ENCODE measurements at regions not wholly inside any gene's neighbourhood (a gene's known extent, or its start where the extent isn't known, plus 50 kb on each side); places are given as distances from the start of the nearest gene placed in this dataset.

GRCh38 chr18:78900938-78901909, 78.4 kb upstream of the SALL3 start:
- Histone ChIP-seq H3K4me2 (ENCODE audit: extremely low read depth, insufficient read depth, low read length) (no peak overlapping the region), H3K9ac (ENCODE audit: insufficient read depth, low read length) (no peak overlapping the region), H3K27ac (ENCODE audit: insufficient read depth, low read length) (no peak overlapping the region), H3K79me2 (ENCODE audit: control insufficient read depth, insufficient read depth, low read length) (no peaks in the 10 kb centered on the region), H3K27me3 (ENCODE audit: control insufficient read depth, insufficient read depth, low read length) (no peaks in the 10 kb centered on the region), H4K20me1 (ENCODE audit: control insufficient read depth, extremely low read depth, insufficient read depth, low read length) (no peaks in the 10 kb centered on the region), H3K9me3 (ENCODE audit: control insufficient read depth, insufficient read depth, low read depth, low read length) (no peaks in the 10 kb centered on the region), H3K4me1 (ENCODE audit: control insufficient read depth, extremely low read depth, insufficient read depth, low read length) (no peaks in the 10 kb centered on the region), H3K36me3 (ENCODE audit: control insufficient read depth, insufficient read depth, low read length) (no peaks in the 10 kb centered on the region), H2AFZ (ENCODE audit: low read length) (no peak overlapping the region), H3K4me3 (replicated peaks in 1 of 4; ENCODE audit: control extremely low read depth in 1 of 4, insufficient read depth in 1 of 4, low read depth in 3 of 4, low read length in 4 of 4) (no peak overlapping the region)
- DNase-seq (ENCODE audit: low read depth in 2 of 2) = no peak
- TF ChIP-seq CTCF (conservative IDR thresholded peaks at IDR 0.05 in 1 of 2, IDR thresholded peaks at IDR 0.05 in 1 of 2; ENCODE audit: low read depth in 1 of 2, low read length in 2 of 2) = no peak
- TF ChIP-seq EZH2 (IDR thresholded peaks at IDR 0.05; ENCODE audit: low read length, missing control alignments) = no peak

GRCh38 chr18:78901923-78902794, 77.5 kb upstream of the SALL3 start:
- Histone ChIP-seq H4K20me1 (ENCODE audit: control insufficient read depth, extremely low read depth, insufficient read depth, low read length) (no peaks in the 10 kb centered on the region), H3K4me1 (ENCODE audit: control insufficient read depth, extremely low read depth, insufficient read depth, low read length) (no peaks in the 10 kb centered on the region), H3K4me3 (replicated peaks in 1 of 4; ENCODE audit: control extremely low read depth in 1 of 4, insufficient read depth in 1 of 4, low read depth in 3 of 4, low read length in 4 of 4) (no peak overlapping the region), H3K9ac (ENCODE audit: insufficient read depth, low read length) (no peak overlapping the region), H3K36me3 (ENCODE audit: control insufficient read depth, insufficient read depth, low read length) (no peaks in the 10 kb centered on the region), H3K4me2 (ENCODE audit: extremely low read depth, insufficient read depth, low read length) (no peak overlapping the region), H2AFZ (ENCODE audit: low read length) (no peak overlapping the region), H3K9me3 (ENCODE audit: control insufficient read depth, insufficient read depth, low read depth, low read length) (no peaks in the 10 kb centered on the region), H3K79me2 (ENCODE audit: control insufficient read depth, insufficient read depth, low read length) (no peaks in the 10 kb centered on the region), H3K27me3 (ENCODE audit: control insufficient read depth, insufficient read depth, low read length) (no peaks in the 10 kb centered on the region), H3K27ac (ENCODE audit: insufficient read depth, low read length) (no peak overlapping the region)
- TF ChIP-seq CTCF (conservative IDR thresholded peaks at IDR 0.05 in 1 of 2, IDR thresholded peaks at IDR 0.05 in 1 of 2; ENCODE audit: low read depth in 1 of 2, low read length in 2 of 2) (no peak), EZH2 (IDR thresholded peaks at IDR 0.05; ENCODE audit: low read length, missing control alignments) (no peak)
- no peak for DNase-seq (ENCODE audit: low read depth in 2 of 2)

- H3K27me3 ChIP-seq (ENCODE audit: control insufficient read depth, insufficient read depth, low read length) = no peaks in the 10 kb centered on the region
These were observed 76.7 kb upstream of the SALL3 start for GRCh38 chr18:78902795-78903435.

More at GRCh38 chr18:78902795-78903435, 76.7 kb upstream of the SALL3 start:
- Histone ChIP-seq H3K4me1 (ENCODE audit: control insufficient read depth, extremely low read depth, insufficient read depth, low read length) (no peaks in the 10 kb centered on the region), H3K4me2 (ENCODE audit: extremely low read depth, insufficient read depth, low read length) (no peak overlapping the region), H2AFZ (ENCODE audit: low read length) (no peak overlapping the region), H3K9ac (ENCODE audit: insufficient read depth, low read length) (no peak overlapping the region), H3K9me3 (ENCODE audit: control insufficient read depth, insufficient read depth, low read depth, low read length) (no peaks in the 10 kb centered on the region), H3K4me3 (replicated peaks in 1 of 4; ENCODE audit: control extremely low read depth in 1 of 4, insufficient read depth in 1 of 4, low read depth in 3 of 4, low read length in 4 of 4) (no peak overlapping the region), H3K79me2 (ENCODE audit: control insufficient read depth, insufficient read depth, low read length) (no peaks in the 10 kb centered on the region), H3K27ac (ENCODE audit: insufficient read depth, low read length) (no peak overlapping the region), H4K20me1 (ENCODE audit: control insufficient read depth, extremely low read depth, insufficient read depth, low read length) (no peaks in the 10 kb centered on the region), H3K36me3 (ENCODE audit: control insufficient read depth, insufficient read depth, low read length) (no peaks in the 10 kb centered on the region)
- DNase-seq (ENCODE audit: low read depth in 2 of 2) = no peak
- TF ChIP-seq CTCF (conservative IDR thresholded peaks at IDR 0.05 in 1 of 2, IDR thresholded peaks at IDR 0.05 in 1 of 2; ENCODE audit: low read depth in 1 of 2, low read length in 2 of 2) (no peak), EZH2 (IDR thresholded peaks at IDR 0.05; ENCODE audit: low read length, missing control alignments) (no peak)

All from fibroblast of lung (primary cell).